ENCODE measurements at regions not wholly inside any gene's neighbourhood (a gene's known extent, or its start where the extent isn't known, plus 50 kb on each side); places are given as distances from the start of the nearest gene placed in this dataset.

DNA sequence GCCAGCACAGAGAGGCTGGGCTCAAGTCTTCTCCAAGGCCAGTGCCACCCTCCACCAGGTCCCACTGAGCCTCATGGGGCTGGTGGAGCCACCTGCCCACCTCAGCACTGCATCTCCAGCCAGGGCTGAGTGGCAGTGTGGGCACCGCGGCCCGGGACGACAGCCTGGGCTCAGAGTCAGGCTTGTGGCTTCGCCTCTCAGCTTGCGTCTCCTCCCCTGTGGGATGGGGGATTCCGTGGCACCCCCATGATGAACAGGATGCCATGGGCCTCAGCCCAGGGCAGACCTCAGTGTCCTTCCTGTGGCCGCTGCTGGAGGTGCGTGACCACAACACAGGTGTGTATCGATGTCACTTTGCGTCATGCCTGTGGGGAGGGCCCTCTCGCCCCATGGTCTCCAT is 136.4 kb upstream of the PPP1R26 start:
- Mint-ChIP-seq H3K4me1 (no peaks in the 10 kb centered on the region), H3K27me3 (peaks cover 11% of the 10 kb centered on the region)

DNA sequence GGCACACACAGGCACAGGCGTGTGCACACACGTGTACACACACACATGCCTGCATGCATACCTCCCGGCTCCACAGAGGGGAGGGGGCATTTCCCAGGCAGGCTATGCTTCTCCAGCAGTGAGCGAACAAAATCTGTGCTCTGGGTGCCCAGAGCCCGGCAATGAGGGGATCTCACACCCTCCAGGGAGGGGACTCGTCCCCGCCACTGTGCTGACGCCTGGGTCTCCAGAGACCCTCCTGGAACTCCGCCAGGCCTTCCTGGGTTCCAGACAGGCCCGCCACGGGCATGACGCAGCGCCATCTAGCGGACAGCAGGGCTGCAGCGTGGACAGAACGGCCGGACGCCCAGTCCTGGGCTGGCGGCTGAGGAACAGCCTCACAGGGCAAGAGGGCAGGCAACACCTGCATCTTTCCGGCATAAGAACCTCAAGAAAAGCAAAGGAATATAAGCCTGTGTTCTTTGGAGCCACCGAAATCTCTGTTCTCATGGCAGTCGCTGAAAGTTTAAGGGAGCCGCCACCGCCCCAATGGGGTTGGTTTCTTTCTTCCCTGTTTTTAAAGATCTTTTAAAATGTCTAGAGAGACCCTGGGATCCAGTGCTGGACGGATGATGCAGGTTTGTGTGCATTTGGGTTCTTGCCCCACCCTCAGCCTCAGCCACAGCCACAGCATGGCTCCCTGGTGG is 135.6 kb upstream of the PPP1R26 start:
- Mint-ChIP-seq H3K36me3 (ENCODE audit: low read depth) (no peaks in the 10 kb centered on the region), H3K4me1 (no peaks in the 10 kb centered on the region), H3K27ac (no peak overlapping the region), H3K9me3 (no peaks in the 10 kb centered on the region), H3K27me3 (peaks cover 11% of the 10 kb centered on the region), H3K4me3 (no peak overlapping the region)
- ATAC-seq (replicated peaks), result peak; percentile 65

More for the DNA sequence above, 136.4 kb upstream of the PPP1R26 start:
- no peak for ATAC-seq (replicated peaks)
- no peaks in the 10 kb centered on the region for H3K36me3 Mint-ChIP-seq (ENCODE audit: low read depth)
- no peaks in the 10 kb centered on the region for H3K9me3 Mint-ChIP-seq
- no peak overlapping the region for H3K27ac Mint-ChIP-seq
- H3K4me3 Mint-ChIP-seq, result no peak overlapping the region

- no peak for ATAC-seq (replicated peaks)
- no peaks in the 10 kb centered on the region for H3K9me3 Mint-ChIP-seq
- peaks cover 11% of the 10 kb centered on the region for H3K27me3 Mint-ChIP-seq
- no peaks in the 10 kb centered on the region for H3K36me3 Mint-ChIP-seq (ENCODE audit: low read depth)
- no peak overlapping the region for H3K4me3 Mint-ChIP-seq
- H3K27ac Mint-ChIP-seq, result no peak overlapping the region
- no peaks in the 10 kb centered on the region for H3K4me1 Mint-ChIP-seq
These were observed 135.1 kb upstream of the PPP1R26 start for GRCh38 chr9:135344523-135344901.

DNA sequence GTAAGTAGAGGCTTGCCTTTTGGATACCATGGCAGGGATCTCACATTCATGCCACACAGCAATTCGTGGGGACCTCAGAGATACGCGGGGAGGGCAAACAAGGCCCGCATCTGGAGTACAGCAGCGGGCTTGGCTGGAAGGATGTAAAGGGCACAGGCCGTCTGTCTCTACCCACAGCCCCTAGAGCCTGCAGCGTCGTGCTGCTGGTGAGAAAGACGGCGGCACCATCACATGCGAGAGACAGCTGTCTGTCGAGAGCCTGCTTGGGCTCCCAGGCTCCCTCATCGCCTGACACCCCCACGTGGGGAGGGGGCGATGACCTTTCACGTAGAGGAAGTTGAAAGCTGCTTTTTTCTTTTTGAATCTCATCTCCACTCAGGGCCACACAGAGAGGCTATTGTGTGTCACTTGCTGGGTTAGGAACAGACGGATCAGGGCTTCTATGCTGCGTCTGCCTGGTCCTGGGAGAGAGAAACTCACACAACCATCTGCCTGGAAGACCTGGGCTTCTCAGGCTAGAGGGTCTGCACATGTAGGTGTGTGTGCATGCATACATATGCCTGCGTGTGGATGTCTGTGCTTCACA is 134.6 kb upstream of the PPP1R26 start:
- H3K4me3 Mint-ChIP-seq, result no peak overlapping the region
- no peak overlapping the region for H3K27ac Mint-ChIP-seq
- H3K36me3 Mint-ChIP-seq (ENCODE audit: low read depth), result no peaks in the 10 kb centered on the region
- no peaks in the 10 kb centered on the region for H3K9me3 Mint-ChIP-seq
- H3K27me3 Mint-ChIP-seq, result peaks cover 11% of the 10 kb centered on the region
- H3K4me1 Mint-ChIP-seq, result no peaks in the 10 kb centered on the region
- no peak for ATAC-seq (replicated peaks)

DNA sequence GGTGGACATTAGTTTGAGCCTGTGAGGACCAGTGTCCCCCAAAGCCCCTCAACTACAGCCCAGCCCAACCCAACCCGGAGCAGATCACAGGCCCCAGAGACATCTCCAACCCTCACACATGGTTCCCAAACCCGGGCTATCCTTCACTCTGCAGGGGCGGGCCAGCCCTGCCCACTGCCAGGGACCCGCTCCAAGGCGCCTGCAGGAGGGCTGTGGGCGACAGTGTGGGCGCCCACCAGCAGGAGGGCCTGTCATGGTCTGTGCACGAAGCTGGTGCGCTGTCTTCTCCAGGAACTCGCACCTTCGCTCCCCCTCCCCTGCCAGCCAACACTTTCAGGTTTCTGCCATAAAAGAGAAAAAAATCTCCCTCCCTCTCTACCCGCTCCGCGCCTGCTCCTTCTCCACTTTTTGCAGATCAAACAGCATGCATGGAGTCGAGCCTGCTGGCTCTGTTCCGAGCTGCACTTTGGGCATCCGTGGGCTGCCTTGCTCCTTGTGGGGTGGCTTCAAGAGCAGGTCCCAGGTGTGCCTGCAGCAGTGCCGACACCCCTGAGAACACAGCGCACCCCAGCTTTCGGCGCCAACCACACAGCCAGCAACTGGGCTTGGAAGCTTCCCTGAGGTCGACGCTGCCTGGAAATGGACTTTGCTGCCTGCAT is 133.7 kb upstream of the PPP1R26 start:
- Mint-ChIP-seq H3K36me3 (ENCODE audit: low read depth) (no peaks in the 10 kb centered on the region), H3K27ac (no peak overlapping the region), H3K4me3 (no peak overlapping the region), H3K4me1 (no peaks in the 10 kb centered on the region), H3K27me3 (peaks cover 11% of the 10 kb centered on the region), H3K9me3 (no peaks in the 10 kb centered on the region)
- no peak for ATAC-seq (replicated peaks)

DNA sequence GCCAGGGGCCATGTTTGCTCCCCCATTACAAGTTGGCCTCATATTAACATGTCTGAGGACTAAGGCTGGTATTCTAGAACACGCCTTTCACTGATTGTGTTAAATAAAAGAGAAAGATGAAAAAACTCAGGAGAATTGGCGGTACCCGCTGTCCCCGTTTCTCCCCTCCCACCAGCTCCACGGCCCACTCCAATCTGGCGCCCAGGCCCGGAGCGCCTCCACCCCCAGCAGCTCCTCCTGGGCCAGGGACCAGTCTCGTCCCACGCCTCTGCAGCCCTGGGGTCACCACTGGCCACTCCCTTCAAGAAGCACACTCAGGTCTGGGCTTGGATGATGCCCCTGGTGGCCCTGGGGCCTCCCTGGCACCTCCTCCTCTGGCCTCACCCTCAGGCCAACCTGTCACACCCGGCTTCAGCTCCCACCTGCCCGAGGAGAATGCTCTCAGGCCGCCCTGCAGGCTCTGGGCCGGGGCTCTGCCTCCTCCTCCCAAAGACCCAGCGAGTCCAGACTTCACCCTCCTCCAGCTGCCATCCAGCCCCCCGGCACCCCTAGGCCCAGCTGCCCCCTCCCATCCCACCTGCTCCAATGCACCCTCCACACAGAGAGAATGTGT is 133.0 kb upstream of the PPP1R26 start:
- H3K4me1 Mint-ChIP-seq, result no peaks in the 10 kb centered on the region
- H3K36me3 Mint-ChIP-seq (ENCODE audit: low read depth), result no peaks in the 10 kb centered on the region
- no peak for ATAC-seq (replicated peaks)
- H3K27me3 Mint-ChIP-seq, result peaks cover 11% of the 10 kb centered on the region
- no peaks in the 10 kb centered on the region for H3K9me3 Mint-ChIP-seq
- H3K4me3 Mint-ChIP-seq, result no peak overlapping the region
- H3K27ac Mint-ChIP-seq, result no peak overlapping the region

- Mint-ChIP-seq H3K27ac (no peak overlapping the region), H3K9me3 (no peaks in the 10 kb centered on the region), H3K36me3 (ENCODE audit: low read depth) (no peaks in the 10 kb centered on the region), H3K4me1 (no peaks in the 10 kb centered on the region), H3K4me3 (no peak overlapping the region), H3K27me3 (peaks cover 11% of the 10 kb centered on the region)
- ATAC-seq (replicated peaks), result no peak
These were observed 132.1 kb upstream of the PPP1R26 start for GRCh38 chr9:135347461-135347860.

- Mint-ChIP-seq H3K27ac (no peak overlapping the region), H3K27me3 (peaks cover 11% of the 10 kb centered on the region), H3K9me3 (no peaks in the 10 kb centered on the region), H3K4me3 (no peak overlapping the region), H3K4me1 (no peaks in the 10 kb centered on the region), H3K36me3 (ENCODE audit: low read depth) (no peaks in the 10 kb centered on the region)
- ATAC-seq (replicated peaks), result no peak
These were observed 131.3 kb upstream of the PPP1R26 start for GRCh38 chr9:135348076-135348787.

DNA sequence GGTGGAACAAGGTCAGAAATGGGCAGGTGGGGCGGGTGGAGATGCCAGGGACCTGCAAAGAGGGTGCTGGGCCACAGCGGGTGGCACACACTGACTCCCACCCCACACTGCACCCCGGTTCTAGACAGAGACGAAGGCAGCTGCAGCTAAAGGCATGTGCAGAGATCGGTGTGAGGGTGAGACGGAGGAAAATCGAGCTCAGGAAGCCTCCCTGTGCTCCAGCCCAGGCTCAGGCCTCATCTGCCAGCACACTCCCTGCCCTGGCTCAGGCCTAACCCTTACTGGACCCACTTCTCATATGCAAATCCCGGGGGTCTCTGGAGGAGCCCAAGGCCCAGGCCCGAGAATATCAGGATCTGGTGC is 130.8 kb upstream of the PPP1R26 start:
- no peak for ATAC-seq (replicated peaks)
- no peak overlapping the region for H3K27ac Mint-ChIP-seq
- H3K36me3 Mint-ChIP-seq (ENCODE audit: low read depth), result no peaks in the 10 kb centered on the region
- H3K4me1 Mint-ChIP-seq, result no peaks in the 10 kb centered on the region
- H3K4me3 Mint-ChIP-seq, result no peak overlapping the region
- H3K9me3 Mint-ChIP-seq, result no peaks in the 10 kb centered on the region
- H3K27me3 Mint-ChIP-seq, result peaks cover 11% of the 10 kb centered on the region

- Mint-ChIP-seq H3K9me3 (no peaks in the 10 kb centered on the region), H3K27me3 (peaks cover 11% of the 10 kb centered on the region), H3K27ac (no peak overlapping the region), H3K36me3 (ENCODE audit: low read depth) (no peaks in the 10 kb centered on the region), H3K4me1 (no peaks in the 10 kb centered on the region), H3K4me3 (no peak overlapping the region)
- ATAC-seq (replicated peaks), result no peak
These were observed 130.2 kb upstream of the PPP1R26 start for GRCh38 chr9:135349212-135350002.

GRCh38 chr9:135350003-135350315 is 129.6 kb upstream of the PPP1R26 start:
- no peak overlapping the region for H3K27ac Mint-ChIP-seq
- no peaks in the 10 kb centered on the region for H3K4me1 Mint-ChIP-seq
- ATAC-seq (replicated peaks), result no peak
- H3K36me3 Mint-ChIP-seq (ENCODE audit: low read depth), result no peaks in the 10 kb centered on the region
- H3K9me3 Mint-ChIP-seq, result no peaks in the 10 kb centered on the region
- H3K4me3 Mint-ChIP-seq, result no peak overlapping the region
- peaks cover 10% of the 10 kb centered on the region for H3K27me3 Mint-ChIP-seq

GRCh38 chr9:135353935-135354334 is 125.6 kb upstream of the PPP1R26 start:
- Mint-ChIP-seq H3K4me3 (no peak overlapping the region), H3K4me1 (no peaks in the 10 kb centered on the region), H3K27ac (no peak overlapping the region), H3K27me3 (peaks cover 3% of the 10 kb centered on the region), H3K36me3 (ENCODE audit: low read depth) (no peaks in the 10 kb centered on the region), H3K9me3 (no peaks in the 10 kb centered on the region)
- no peak for ATAC-seq (replicated peaks)

- Mint-ChIP-seq H3K4me1 (no peaks in the 10 kb centered on the region), H3K4me3 (no peak overlapping the region), H3K27me3 (no peaks in the 10 kb centered on the region), H3K27ac (no peak overlapping the region), H3K36me3 (ENCODE audit: low read depth) (no peaks in the 10 kb centered on the region), H3K9me3 (no peaks in the 10 kb centered on the region)
- ATAC-seq (replicated peaks), result no peak
These were observed 124.0 kb upstream of the PPP1R26 start for GRCh38 chr9:135355521-135356011.

DNA sequence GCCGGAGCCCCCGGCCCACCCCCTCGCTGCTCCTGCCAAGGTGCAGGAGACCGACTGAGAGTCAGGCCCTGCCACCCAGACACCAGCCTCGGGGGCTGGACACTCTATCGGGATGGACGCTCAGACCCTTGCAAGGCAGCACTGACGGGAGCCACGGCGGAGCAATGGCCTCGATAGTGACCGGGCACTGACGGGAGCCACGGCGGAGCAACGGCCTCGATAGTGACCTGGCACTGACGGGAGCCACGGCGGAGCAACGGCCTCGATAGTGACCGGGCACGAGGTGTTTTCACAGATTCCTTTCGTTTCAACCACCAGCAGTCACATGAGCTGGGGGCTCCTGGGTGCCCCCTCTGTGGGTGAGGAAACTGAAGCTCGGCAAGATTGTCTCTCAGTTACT is 123.6 kb upstream of the PPP1R26 start:
- no peak overlapping the region for H3K27ac Mint-ChIP-seq
- no peaks in the 10 kb centered on the region for H3K36me3 Mint-ChIP-seq (ENCODE audit: low read depth)
- no peak for ATAC-seq (replicated peaks)
- H3K4me3 Mint-ChIP-seq, result no peak overlapping the region
- H3K27me3 Mint-ChIP-seq, result no peaks in the 10 kb centered on the region
- H3K9me3 Mint-ChIP-seq, result no peaks in the 10 kb centered on the region
- no peaks in the 10 kb centered on the region for H3K4me1 Mint-ChIP-seq

Data from activated T-helper 17 cell treated with anti-CD3 and anti-CD28 coated beads, Interleukin-2, amount 50 U/mL, for 72 hours (primary cell).